Ishikawa (cell line): ENCODE measurements at regions not wholly inside any gene's neighbourhood (a gene's known extent, or its start where the extent isn't known, plus 50 kb on each side); places are given as distances from the start of the nearest gene placed in this dataset.

Experiments used
- CEBPB ChIP-seq: IDR thresholded peaks from 2 replicates; pipeline ENCODE4 v1.6.1; 2012
- CREB1 ChIP-seq: IDR thresholded peaks from 2 replicates; pipeline ENCODE4 v1.6.1; 2012; ENCODE audit warnings: low read depth
- EGR1 ChIP-seq: IDR thresholded peaks from 2 replicates; pipeline ENCODE4 v1.6.1; 2012
- EP300 ChIP-seq: IDR thresholded peaks from 2 replicates; pipeline ENCODE4 v1.6.1; 2012; ENCODE audit warnings: borderline replicate concordance
- FOXM1 ChIP-seq: IDR thresholded peaks from 2 replicates; pipeline ENCODE4 v1.6.1; 2012; ENCODE audit warnings: low read depth, borderline replicate concordance
- NFIC ChIP-seq: IDR thresholded peaks from 2 replicates; pipeline ENCODE4 v1.6.1; 2012
- RAD21 ChIP-seq: IDR thresholded peaks from 2 replicates; pipeline ENCODE4 v1.6.1; 2012; ENCODE audit warnings: low read depth
- TAF1 ChIP-seq: IDR thresholded peaks from 2 replicates; pipeline ENCODE4 v1.6.1; 2012; ENCODE audit warnings: low read depth, mild to moderate bottlenecking
- TCF12 ChIP-seq: IDR thresholded peaks from 2 replicates; pipeline ENCODE4 v1.6.1; 2012; ENCODE audit warnings: low read depth
- TEAD4 ChIP-seq: IDR thresholded peaks from 2 replicates; pipeline ENCODE4 v1.6.1; 2012
- YY1 ChIP-seq: IDR thresholded peaks from 2 replicates; pipeline ENCODE4 v1.6.1; 2012; ENCODE audit warnings: low read depth
- ZBTB7A ChIP-seq: IDR thresholded peaks from 2 replicates; pipeline ENCODE4 v1.6.1; 2012; ENCODE audit warnings: low read depth
- TF ChIP-seq, protein P1 (sequence below): IDR thresholded peaks from 2 replicates; pipeline ENCODE4 v1.6.1; 2012
- TF ChIP-seq, protein P2 (sequence below): IDR thresholded peaks from 2 replicates; pipeline ENCODE4 v1.6.1; 2012
- TF ChIP-seq, protein P3 (sequence below): IDR thresholded peaks from 2 replicates; pipeline ENCODE4 v1.6.1; 2012; ENCODE audit warnings: low read depth, mild to moderate bottlenecking

DNA sequence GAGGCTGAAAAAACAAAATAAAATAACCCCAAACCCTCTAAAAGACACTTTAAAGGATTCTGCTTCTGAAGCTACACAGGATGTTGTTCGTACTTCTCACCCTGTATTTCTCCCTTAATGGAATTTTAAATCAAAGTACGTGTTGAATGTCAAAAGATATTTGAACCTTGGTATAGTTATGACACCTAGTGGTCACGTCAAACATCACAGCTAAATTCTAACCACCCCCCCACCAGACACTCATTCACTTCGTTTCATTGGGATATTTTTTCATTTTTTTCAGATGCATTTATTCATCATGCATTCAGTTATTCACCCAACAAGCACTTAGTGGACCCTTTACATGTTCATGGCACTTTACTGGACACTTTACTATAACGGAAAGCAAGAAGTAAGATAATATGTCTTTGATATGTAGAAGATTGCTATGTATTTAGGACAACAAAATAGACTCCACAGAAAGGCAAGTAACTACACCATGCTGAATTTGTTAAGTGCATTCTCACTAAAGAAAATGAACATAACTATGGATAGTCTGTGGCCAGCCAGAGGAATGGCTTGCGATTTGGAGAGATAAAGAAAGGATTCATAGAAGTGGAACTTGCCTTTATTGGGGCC is 62.5 kb upstream of the GPR174 start:
- no peak for TF ChIP-seq CEBPB
- TF ChIP-seq RAD21 = peak; percentile 63
- no peak for TF ChIP-seq FOXM1

DNA sequence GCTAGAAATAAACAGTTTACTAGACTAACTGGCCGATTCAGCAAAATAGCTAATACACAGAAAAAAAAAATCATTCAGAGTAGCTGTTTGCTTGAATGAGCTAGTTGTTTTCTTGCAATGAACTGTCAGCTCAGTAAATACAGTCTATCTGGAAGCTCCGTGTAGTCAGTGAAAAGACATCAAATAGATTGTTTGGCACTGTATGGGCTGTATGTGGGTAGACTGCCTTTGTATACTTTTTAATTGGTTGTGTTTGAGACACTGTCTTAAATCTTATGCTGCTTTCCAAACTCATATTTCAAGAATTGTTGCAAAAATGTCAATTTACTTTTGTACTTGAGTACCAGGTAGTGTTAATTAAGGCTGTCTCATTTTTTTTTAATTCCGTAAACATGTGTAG is 61.6 kb upstream of the GPR174 start:
- TF ChIP-seq ZBTB7A (no peak), YY1 (no peak), NFIC (no peak), TAF1 (no peak), RAD21 (no peak), CREB1 (no peak), TCF12 (no peak), EGR1 (no peak), FOXM1 (no peak), CEBPB (no peak), EP300 (no peak)
- TF ChIP-seq, protein P1, sequence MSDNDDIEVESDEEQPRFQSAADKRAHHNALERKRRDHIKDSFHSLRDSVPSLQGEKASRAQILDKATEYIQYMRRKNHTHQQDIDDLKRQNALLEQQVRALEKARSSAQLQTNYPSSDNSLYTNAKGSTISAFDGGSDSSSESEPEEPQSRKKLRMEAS = no peak
- TF ChIP-seq, protein P2, sequence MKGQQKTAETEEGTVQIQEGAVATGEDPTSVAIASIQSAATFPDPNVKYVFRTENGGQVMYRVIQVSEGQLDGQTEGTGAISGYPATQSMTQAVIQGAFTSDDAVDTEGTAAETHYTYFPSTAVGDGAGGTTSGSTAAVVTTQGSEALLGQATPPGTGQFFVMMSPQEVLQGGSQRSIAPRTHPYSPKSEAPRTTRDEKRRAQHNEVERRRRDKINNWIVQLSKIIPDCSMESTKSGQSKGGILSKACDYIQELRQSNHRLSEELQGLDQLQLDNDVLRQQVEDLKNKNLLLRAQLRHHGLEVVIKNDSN = no peak

DNA sequence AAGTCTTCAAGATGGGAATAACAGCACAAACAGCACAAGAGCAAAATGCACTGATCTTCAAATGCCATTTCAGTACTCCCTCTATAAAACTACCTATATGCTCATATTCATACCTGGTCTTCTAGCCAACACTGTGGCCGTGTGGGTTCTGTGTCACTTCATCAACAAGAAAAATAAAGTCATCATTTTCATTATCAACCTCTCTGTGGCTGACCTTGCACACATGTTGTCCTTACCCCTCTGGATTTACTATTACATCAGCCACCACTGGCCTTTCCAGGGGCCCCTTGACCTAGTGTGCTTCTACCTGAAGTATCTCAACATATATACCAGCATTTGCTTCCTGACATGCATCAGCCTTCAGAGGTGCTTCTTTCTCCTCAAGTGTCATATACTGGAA is 59.6 kb upstream of the GPR174 start:
- TF ChIP-seq FOXM1 (no peak), EGR1 (no peak), TEAD4 (no peak), NFIC (no peak), TAF1 (no peak), RAD21 (no peak)

DNA sequence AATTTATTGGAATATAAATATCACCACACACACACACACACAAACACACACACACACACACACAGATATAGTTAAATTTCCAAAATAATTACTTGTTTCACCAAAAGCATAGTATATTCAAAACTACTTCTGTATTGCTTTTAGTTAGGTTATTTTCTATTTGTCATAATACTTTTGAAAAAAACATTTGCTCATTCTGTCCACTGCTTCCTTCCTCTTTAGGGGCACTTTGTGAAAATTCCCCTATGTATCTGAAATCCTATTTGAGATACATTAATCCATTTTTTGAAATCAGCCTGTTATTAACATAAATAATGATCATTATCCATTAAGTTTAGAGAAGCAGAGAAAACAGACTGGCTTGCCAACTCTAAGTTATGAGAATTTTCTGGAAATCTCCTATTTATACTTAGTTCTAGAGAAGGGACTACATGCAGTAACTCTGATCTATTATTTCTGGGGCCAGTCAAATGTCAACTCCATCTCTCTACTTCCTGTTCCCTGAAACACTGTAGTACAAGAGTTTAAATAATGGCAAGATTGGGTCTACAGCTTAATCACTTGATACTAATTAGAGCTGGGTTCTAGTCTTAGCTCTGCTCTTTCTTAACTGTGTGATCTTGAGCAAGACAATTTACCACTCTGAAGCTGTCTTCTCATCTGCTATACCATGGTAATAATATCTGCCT is 54.4 kb upstream of the GPR174 start:
- TF ChIP-seq YY1 (no peak), TCF12 (no peak), ZBTB7A (no peak), EGR1 (no peak), TAF1 (no peak), TEAD4 (no peak), FOXM1 (no peak), RAD21 (no peak), CEBPB (no peak), EP300 (no peak), CREB1 (no peak), NFIC (no peak)
- TF ChIP-seq, protein P2 = no peak
- TF ChIP-seq, protein P3, sequence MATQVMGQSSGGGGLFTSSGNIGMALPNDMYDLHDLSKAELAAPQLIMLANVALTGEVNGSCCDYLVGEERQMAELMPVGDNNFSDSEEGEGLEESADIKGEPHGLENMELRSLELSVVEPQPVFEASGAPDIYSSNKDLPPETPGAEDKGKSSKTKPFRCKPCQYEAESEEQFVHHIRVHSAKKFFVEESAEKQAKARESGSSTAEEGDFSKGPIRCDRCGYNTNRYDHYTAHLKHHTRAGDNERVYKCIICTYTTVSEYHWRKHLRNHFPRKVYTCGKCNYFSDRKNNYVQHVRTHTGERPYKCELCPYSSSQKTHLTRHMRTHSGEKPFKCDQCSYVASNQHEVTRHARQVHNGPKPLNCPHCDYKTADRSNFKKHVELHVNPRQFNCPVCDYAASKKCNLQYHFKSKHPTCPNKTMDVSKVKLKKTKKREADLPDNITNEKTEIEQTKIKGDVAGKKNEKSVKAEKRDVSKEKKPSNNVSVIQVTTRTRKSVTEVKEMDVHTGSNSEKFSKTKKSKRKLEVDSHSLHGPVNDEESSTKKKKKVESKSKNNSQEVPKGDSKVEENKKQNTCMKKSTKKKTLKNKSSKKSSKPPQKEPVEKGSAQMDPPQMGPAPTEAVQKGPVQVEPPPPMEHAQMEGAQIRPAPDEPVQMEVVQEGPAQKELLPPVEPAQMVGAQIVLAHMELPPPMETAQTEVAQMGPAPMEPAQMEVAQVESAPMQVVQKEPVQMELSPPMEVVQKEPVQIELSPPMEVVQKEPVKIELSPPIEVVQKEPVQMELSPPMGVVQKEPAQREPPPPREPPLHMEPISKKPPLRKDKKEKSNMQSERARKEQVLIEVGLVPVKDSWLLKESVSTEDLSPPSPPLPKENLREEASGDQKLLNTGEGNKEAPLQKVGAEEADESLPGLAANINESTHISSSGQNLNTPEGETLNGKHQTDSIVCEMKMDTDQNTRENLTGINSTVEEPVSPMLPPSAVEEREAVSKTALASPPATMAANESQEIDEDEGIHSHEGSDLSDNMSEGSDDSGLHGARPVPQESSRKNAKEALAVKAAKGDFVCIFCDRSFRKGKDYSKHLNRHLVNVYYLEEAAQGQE = no peak
- TF ChIP-seq, protein P1 = no peak

DNA sequence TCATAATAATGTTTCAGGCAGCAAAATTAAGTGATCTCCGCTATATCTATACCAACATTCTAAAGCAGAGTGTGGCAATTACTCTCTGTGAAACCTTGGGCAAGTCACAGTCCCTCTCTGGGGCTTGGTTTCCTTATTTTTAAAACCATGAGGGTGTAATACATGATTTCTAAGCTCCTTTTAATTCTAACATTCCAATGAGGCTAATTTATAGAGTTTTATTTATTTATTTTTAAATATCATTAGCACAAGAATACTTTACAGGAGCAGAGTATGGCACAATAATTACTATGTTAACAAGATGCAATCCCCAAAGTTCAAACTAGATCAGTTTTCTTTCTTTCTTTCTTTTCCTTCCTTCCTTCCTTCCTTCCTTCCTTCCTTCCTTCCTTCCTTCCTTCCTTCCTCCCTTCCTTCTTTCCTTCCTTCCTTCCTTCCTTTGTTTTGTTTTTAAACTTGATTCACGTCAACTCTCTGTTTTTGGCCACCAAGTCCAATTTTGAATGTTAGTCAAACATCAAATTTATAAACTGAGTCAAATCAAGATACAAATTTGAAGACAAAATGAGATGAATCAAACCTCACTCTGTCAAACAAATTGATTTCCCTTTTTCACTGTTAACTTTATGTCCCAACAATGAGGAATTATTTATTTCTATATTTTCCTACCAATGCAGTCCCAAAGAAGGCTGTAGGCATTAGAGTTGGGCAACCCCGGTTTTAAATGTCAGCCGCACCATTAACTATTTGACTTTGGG is 50.2 kb upstream of the GPR174 start:
- TF ChIP-seq, protein P2 = no peak
- no peak for TF ChIP-seq CREB1
- no peak for TF ChIP-seq TEAD4
- no peak for TF ChIP-seq YY1
